Testis (tissue), 2 donors: ENCODE measurements at regions not wholly inside any gene's neighbourhood (a gene's known extent, or its start where the extent isn't known, plus 50 kb on each side); places are given as distances from the start of the nearest gene placed in this dataset.

Source experiments
- POLR2A ChIP-seq: fragments of 450-650 bp; IDR thresholded peaks from one replicate; pipeline ENCODE4 v1.6.1; 2017; ENCODE audit warnings: antibody characterized with exemption, mild to moderate bottlenecking, moderate library complexity
- TF ChIP-seq, protein P1 (sequence below), 3 experiments: fragments of 450-650 bp in 2 of 3; fragments of 200-600 bp in 1 of 3; sonication (generic) in 1 of 3; IDR thresholded peaks; one replicate each; pipeline ENCODE4 v1.5.1; 2016 to 2019; ENCODE audit warnings: antibody characterized with exemption in 3 of 3, mild to moderate bottlenecking in 2 of 3, moderate library complexity in 1 of 3

DNA sequence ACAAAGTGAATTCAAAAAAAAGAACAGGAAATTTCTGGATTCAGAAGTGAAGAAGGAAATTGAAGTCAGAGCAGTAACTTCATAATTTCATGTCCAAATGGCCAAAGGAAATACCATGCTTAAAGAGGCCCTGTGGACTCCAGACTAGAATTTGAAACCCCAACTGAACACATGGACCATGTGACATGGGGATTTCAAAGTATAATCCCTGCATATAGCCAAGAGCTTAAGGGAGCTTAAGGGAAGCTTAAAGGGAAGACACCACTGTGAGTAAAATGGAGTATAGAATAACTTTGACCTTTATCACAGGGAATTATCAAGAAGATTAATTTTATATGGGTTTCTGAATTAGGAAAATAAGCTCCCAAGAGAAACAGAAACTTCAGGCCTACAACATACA lies 241.8 kb upstream of the POGK start:
- TF ChIP-seq, protein P1, sequence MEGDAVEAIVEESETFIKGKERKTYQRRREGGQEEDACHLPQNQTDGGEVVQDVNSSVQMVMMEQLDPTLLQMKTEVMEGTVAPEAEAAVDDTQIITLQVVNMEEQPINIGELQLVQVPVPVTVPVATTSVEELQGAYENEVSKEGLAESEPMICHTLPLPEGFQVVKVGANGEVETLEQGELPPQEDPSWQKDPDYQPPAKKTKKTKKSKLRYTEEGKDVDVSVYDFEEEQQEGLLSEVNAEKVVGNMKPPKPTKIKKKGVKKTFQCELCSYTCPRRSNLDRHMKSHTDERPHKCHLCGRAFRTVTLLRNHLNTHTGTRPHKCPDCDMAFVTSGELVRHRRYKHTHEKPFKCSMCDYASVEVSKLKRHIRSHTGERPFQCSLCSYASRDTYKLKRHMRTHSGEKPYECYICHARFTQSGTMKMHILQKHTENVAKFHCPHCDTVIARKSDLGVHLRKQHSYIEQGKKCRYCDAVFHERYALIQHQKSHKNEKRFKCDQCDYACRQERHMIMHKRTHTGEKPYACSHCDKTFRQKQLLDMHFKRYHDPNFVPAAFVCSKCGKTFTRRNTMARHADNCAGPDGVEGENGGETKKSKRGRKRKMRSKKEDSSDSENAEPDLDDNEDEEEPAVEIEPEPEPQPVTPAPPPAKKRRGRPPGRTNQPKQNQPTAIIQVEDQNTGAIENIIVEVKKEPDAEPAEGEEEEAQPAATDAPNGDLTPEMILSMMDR (IDR thresholded peaks at IDR 0.05): no peak
- no peak for TF ChIP-seq POLR2A
